GM13976 (cell line): ENCODE measurements at regions not wholly inside any gene's neighbourhood (a gene's known extent, or its start where the extent isn't known, plus 50 kb on each side); places are given as distances from the start of the nearest gene placed in this dataset.

Experiments used
- DNase-seq: peaks from one replicate; pipeline ENCODE4 v3.0.0; 2012; ENCODE audit warnings: low spot score
- in situ Hi-C: fragments of 300-500 bp; cut with MboI; formaldehyde crosslinking; loops from one replicate; pipeline ENCODE4 v1.12.0; 2022; ENCODE audit warnings: low sequenced_read_pairs, mixed read lengths, inconsistent platforms; ENCODE audit not compliant: unreplicated experiment
- TF ChIP-seq, protein P1 (sequence below): IDR thresholded peaks from 2 replicates; pipeline ENCODE4 v1.5.1; 2012; ENCODE audit warnings: borderline replicate concordance, mild to moderate bottlenecking; ENCODE audit not compliant: insufficient read depth; ENCODE audit errors: extremely low read depth, missing control alignments, control extremely low read depth

DNA sequence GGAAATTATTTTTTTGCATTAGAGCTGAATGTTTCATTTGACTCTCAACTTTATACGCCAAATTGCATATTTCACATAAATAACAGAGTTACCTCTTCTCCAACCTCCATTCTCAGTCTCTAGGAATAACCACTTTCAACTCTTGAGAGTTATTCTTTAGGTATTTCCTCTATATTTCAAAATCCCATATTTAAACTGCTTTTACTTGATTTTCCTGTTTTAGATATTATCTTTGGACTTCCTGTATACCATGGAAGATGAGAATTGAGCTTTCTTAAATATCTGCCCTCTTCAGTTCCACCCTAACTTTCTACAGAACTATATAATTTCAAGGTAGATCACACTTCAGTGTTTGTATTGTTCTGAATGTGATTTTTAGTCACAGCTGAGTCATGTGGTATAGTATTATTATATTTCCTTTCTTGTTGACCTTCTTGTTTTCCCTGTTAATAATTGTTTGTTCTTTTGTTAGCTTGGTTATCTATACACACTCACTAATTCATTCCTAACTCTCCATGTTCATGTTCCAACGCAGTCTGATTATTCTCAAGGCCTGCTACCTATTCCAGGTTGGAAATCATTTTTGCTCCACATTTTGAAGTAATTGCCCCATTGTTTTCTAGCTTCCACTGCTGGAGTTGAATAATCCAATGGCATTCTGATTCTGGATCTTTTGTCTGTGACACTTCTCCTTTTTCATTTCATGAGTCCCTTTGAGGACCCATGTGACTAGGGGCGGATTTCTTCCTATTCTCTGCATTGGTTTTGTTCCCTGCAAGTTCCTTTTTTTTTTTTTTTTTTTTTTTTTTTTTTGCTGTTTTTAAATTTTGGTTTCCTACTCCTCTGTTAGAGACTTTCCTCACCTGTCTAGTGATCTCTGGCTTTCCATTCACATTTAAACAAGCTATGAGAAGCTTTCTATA is 156.8 kb upstream of the RBMS1 start:
- DNase-seq: no peak

DNA sequence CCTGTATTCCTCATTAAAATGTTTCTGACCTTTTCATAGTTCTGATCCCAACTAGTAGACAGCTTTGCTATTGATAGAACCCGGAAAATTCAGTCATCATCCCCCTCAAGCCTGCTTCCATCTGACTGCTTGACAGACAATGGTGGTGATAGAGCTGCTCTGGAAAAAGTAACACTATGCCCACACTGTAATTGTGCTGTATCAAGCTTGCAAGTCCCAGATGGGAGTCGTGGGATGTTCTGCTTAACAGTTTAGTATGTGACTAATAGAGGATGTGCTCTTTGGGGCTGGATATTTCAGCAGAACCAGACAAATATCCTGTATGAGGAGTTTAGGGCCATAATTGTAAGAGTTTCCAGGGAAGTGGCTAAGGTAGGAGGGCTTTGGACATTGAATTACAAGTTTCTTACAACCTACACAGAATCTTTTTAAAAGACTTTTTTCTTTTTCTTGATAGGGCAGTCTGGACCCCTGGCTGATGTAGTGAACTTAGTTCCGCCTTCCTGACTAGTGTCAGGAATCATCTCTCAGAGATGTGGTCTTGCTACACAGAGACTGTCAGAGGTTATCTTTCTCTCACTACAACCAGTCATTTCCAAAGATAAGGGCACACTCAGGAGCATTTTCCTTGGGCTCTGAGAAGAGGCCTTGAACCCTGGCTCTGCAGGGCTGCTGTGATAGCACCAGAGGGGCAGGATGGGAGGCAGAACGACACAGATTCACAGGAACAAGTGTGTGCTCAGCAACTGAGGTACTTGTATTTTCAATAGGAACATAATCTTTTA is 158.0 kb upstream of the RBMS1 start:
- TF ChIP-seq, protein P1, sequence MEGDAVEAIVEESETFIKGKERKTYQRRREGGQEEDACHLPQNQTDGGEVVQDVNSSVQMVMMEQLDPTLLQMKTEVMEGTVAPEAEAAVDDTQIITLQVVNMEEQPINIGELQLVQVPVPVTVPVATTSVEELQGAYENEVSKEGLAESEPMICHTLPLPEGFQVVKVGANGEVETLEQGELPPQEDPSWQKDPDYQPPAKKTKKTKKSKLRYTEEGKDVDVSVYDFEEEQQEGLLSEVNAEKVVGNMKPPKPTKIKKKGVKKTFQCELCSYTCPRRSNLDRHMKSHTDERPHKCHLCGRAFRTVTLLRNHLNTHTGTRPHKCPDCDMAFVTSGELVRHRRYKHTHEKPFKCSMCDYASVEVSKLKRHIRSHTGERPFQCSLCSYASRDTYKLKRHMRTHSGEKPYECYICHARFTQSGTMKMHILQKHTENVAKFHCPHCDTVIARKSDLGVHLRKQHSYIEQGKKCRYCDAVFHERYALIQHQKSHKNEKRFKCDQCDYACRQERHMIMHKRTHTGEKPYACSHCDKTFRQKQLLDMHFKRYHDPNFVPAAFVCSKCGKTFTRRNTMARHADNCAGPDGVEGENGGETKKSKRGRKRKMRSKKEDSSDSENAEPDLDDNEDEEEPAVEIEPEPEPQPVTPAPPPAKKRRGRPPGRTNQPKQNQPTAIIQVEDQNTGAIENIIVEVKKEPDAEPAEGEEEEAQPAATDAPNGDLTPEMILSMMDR: no peak
- in situ Hi-C loops: no loop called here
- DNase-seq: no peak

More for the DNA sequence above, 156.8 kb upstream of the RBMS1 start:
- in situ Hi-C loops: no loop called here
- TF ChIP-seq, protein P1: no peak

DNA sequence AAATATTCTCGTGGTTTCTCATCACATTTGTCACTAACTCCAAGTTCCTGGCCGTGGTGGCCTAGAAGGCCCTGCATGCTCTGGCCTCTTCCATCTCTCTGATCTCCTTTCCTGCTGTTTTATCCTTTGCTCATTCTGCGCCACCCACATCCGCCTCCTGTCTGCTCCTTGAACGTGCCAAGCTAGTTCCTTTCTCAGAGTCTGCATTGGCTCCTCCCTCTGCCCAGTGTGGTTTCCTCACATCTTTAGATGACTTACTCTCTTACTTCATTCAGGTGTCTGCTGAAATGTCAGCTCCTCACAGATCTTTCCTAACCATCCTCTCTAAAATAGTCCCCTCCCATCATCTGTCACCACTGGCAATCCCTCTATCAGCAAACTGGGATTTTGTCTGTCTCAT is 158.6 kb upstream of the RBMS1 start:
- TF ChIP-seq, protein P1: no peak
- DNase-seq: no peak
- in situ Hi-C loops: no loop called here

DNA sequence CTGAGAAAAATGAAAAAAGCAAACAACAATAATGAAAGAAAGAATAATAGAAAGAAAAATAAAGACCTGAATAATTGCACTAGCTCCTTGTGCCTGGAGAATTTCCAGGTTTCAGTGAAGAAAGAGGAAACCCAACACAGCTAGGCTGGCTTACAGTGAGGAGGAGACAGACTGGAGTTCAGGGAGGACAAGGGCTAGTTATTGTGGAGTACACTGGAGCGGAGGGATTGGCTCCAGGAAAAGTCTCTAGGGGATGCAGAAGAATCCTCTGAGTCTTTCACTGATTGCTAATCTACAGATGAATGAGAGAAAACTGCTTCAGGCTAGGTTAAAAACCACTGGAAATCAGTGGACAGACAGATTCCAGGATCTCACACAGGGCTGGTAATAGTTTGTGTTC is 163.6 kb upstream of the RBMS1 start:
- no peak for DNase-seq
- in situ Hi-C loops: no loop called here
- TF ChIP-seq, protein P1: no peak

DNA sequence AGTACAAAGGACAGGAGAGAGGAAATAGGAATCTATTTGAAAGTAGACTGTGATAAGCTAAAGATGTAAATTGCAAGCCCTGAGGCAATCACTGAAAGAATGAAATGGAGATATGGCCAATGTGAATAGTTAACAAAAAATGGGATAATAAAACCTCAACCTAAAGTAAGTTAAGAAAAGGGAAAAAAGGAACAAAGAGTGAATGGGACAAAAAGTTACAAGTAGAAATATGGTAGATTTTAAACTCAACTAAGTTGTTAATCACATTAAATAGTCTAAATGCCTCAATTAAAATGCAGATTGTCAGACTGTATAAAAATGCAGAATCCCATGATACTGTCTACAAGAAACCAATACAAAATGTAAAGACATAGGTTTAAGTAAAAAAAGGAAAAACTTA is 165.2 kb upstream of the RBMS1 start:
- in situ Hi-C loops: no loop called here
- TF ChIP-seq, protein P1: no peak
- DNase-seq: no peak

DNA sequence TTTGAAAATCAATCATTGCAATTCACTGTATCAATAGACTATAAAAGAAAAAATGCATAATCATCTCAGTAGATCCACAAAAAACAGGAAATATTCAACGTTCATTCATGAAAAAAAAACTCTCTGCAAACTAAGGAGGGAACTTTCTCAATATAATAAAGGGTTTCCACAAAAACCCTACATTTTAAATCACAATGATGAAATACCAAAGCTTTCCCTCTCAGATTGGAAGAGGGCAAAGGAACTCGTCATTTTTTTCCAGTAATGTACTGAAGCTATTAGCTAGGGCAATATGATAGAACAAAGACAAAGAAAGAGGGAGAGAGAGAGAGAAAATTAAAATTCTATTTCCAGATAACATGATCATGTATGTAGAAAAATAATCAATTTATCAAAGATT is 167.1 kb upstream of the RBMS1 start:
- TF ChIP-seq, protein P1: no peak
- in situ Hi-C loops: no loop called here
- no peak for DNase-seq
